HCT116 (cell line): ENCODE measurements at regions not wholly inside any gene's neighbourhood (a gene's known extent, or its start where the extent isn't known, plus 50 kb on each side); places are given as distances from the start of the nearest gene placed in this dataset.

ENCODE experiments used
- ATAC-seq: fragments of 200-7000 bp; cut with Tn5 transposase; 2 replicates; pipeline ENCODE4 v1.9.1; 2020; ENCODE audit warnings: mild to moderate bottlenecking, moderate library complexity
- BruUV-seq: library from RNA; stranded (reverse); fragments of 400-500 nt; replicated peaks from 2 replicates; lab custom pipeline; 2021; lab: Mats Ljungman, UMichigan
- CTCF ChIA-PET: fragments of 300-600 bp; sonication (Branson Sonifier 250); formaldehyde crosslinking; loops from one replicate; lab custom pipeline; 2021; ENCODE audit warnings: antibody characterized with exemption; lab: Charles Lee
- POLR2A ChIA-PET: fragments of 300-600, 350-600 bp; sonication (Branson Sonifier 250); formaldehyde crosslinking; loops from one replicate; lab custom pipeline; 2021; ENCODE audit warnings: antibody characterized with exemption; lab: Charles Lee
- RAD21 ChIA-PET, 2 experiments: fragments of 300-600 bp; sonication (Branson Sonifier 250); formaldehyde crosslinking; loops; one replicate each; lab custom pipeline; 2023; ENCODE audit warnings: low total read pairs in 2 of 2; ENCODE audit not compliant: uncharacterized antibody in 2 of 2, unreplicated experiment in 2 of 2, low non-redundant PET in 1 of 2; lab: Charles Lee
- DNase-seq: peaks from one replicate; pipeline ENCODE4 v3.0.0-alpha.2; 2010; ENCODE audit warnings: low read depth, low spot score
- H2AFZ ChIP-seq: fragments of 200-600 bp; shearing (Covaris generic), sonication (generic); 2 replicates; pipeline ENCODE4 v1.6.1; 2017; ENCODE audit warnings: low read depth, mixed run types, mixed read lengths, antibody characterized with exemption, low read length; ENCODE audit not compliant: poor library complexity, severe bottlenecking
- H3K27ac ChIP-seq: 2 replicates; pipeline ENCODE4 v1.5.1; 2012; ENCODE audit warnings: low read depth, low read length
- H3K27me3 ChIP-seq: fragments of 200-600 bp; sonication (generic); 2 replicates; pipeline ENCODE4 v1.6.1; 2016; ENCODE audit warnings: mixed run types, low read length, mixed read lengths; ENCODE audit not compliant: insufficient read depth
- H3K36me3 ChIP-seq, 2 experiments: fragments of 200-500 bp in 1 of 2; fragments of 200-600 bp in 1 of 2; sonication (Bioruptor generic) in 1 of 2; sonication (generic) in 1 of 2; 2 replicates each; pipeline versions ENCODE4 v1.5.1 to v1.6.1; 2014 to 2016; ENCODE audit warnings: low read length in 2 of 2, inconsistent platforms in 1 of 2, mixed read lengths in 1 of 2, mixed run types in 1 of 2; ENCODE audit not compliant: insufficient read depth in 2 of 2, control insufficient read depth in 1 of 2
- H3K4me1 ChIP-seq, 2 experiments: fragments of 200-600 bp in 1 of 2; sonication (generic) in 1 of 2; 2 replicates each; pipeline versions ENCODE4 v1.5.1 to v1.6.1; 2012 to 2017; ENCODE audit warnings: low read length in 2 of 2, inconsistent platforms in 1 of 2, mild to moderate bottlenecking in 1 of 2, mixed read lengths in 1 of 2, mixed run types in 1 of 2, moderate library complexity in 1 of 2; ENCODE audit not compliant: insufficient read depth in 2 of 2, control insufficient read depth in 1 of 2
- H3K4me2 ChIP-seq: fragments of 200-600 bp; sonication (generic); 2 replicates; pipeline ENCODE4 v1.6.1; 2017; ENCODE audit warnings: mixed run types, low read length, mixed read lengths
- H3K4me3 ChIP-seq, 2 experiments: fragments of 200-600 bp in 1 of 2; sonication (generic) in 1 of 2; replicated peaks in 1 of 2; 2 replicates each; pipeline ENCODE4 v1.5.1; 2011 to 2016; ENCODE audit warnings: low read length in 2 of 2, control low read depth in 1 of 2, low read depth in 1 of 2, mild to moderate bottlenecking in 1 of 2, mixed read lengths in 1 of 2, mixed run types in 1 of 2
- H3K79me2 ChIP-seq: fragments of 200-600 bp; sonication (generic); 2 replicates; pipeline ENCODE4 v1.6.1; 2017; ENCODE audit warnings: mild to moderate bottlenecking, mixed run types, low read length, moderate library complexity, mixed read lengths; ENCODE audit not compliant: insufficient read depth
- H3K9ac ChIP-seq: fragments of 200-600 bp; sonication (generic); 2 replicates; pipeline ENCODE4 v1.6.1; 2016; ENCODE audit warnings: low read length, mixed read lengths
- H3K9me2 ChIP-seq: fragments of 200-600 bp; sonication (generic), shearing (Covaris generic); 2 replicates; pipeline ENCODE4 v1.6.1; 2017; ENCODE audit warnings: mixed run types, mild to moderate bottlenecking, moderate library complexity; ENCODE audit not compliant: insufficient read depth
- H3K9me3 ChIP-seq, 2 experiments: fragments of 200-500 bp in 1 of 2; fragments of 200-600 bp in 1 of 2; sonication (Bioruptor generic) in 1 of 2; sonication (generic) in 1 of 2; 2 replicates each; pipeline ENCODE4 v1.6.1; 2014 to 2017; ENCODE audit warnings: low read length in 2 of 2, mixed read lengths in 2 of 2, inconsistent platforms in 1 of 2, low read depth in 1 of 2, mild to moderate bottlenecking in 1 of 2, mixed run types in 1 of 2, moderate library complexity in 1 of 2; ENCODE audit not compliant: control insufficient read depth in 1 of 2, insufficient read depth in 1 of 2
- H4K20me1 ChIP-seq: fragments of 200-600 bp; sonication (generic), shearing (Covaris generic); 2 replicates; pipeline ENCODE4 v1.6.1; 2017; ENCODE audit warnings: mixed run types, mild to moderate bottlenecking, moderate library complexity; ENCODE audit not compliant: insufficient read depth
- CEBPB ChIP-seq: IDR thresholded peaks from 2 replicates; pipeline ENCODE4 v1.6.1; 2012; ENCODE audit warnings: low read depth
- EGR1 ChIP-seq: IDR thresholded peaks from 2 replicates; pipeline ENCODE4 v1.6.1; 2012; ENCODE audit warnings: low read depth
- ELF1 ChIP-seq: IDR thresholded peaks from 2 replicates; pipeline ENCODE4 v1.6.1; 2012; ENCODE audit warnings: low read depth, borderline replicate concordance
- EZH2 ChIP-seq: fragments of 200-600 bp; sonication (generic); IDR thresholded peaks from 2 replicates; pipeline ENCODE4 v1.6.1; 2017; ENCODE audit warnings: antibody characterized with exemption, mixed run types
- EZH2phosphoT487 ChIP-seq: fragments of 200-600 bp; IDR thresholded peaks from 2 replicates; pipeline ENCODE4 v1.6.1; 2018; ENCODE audit warnings: antibody characterized with exemption, borderline replicate concordance
- FOSL1 ChIP-seq: IDR thresholded peaks from 2 replicates; pipeline ENCODE4 v1.6.1; 2012; ENCODE audit warnings: low read depth
- JUND ChIP-seq: IDR thresholded peaks from 2 replicates; pipeline ENCODE4 v1.6.1; 2012
- POLR2A ChIP-seq: IDR thresholded peaks from 2 replicates; pipeline ENCODE4 v1.7.0; 2011; ENCODE audit warnings: borderline replicate concordance; ENCODE audit not compliant: insufficient read depth, insufficient read length; ENCODE audit errors: extremely low read depth
- POLR2AphosphoS5 ChIP-seq: IDR thresholded peaks from 2 replicates; pipeline ENCODE4 v1.6.1; 2011; ENCODE audit warnings: mild to moderate bottlenecking, low read depth, low read length, moderate library complexity
- RAD21 ChIP-seq: IDR thresholded peaks from 2 replicates; pipeline ENCODE4 v1.6.1; 2012; ENCODE audit warnings: low read depth, mild to moderate bottlenecking
- SRF ChIP-seq: IDR thresholded peaks from 2 replicates; pipeline ENCODE4 v1.6.1; 2012; ENCODE audit warnings: low read depth
- ZNF274 ChIP-seq: fragments of 200-500 bp; sonication (Bioruptor generic); IDR thresholded peaks from 2 replicates; pipeline ENCODE4 v1.6.1; 2014; ENCODE audit warnings: mild to moderate bottlenecking, low read depth, low read length, inconsistent platforms
- intact Hi-C: fragments of 100-400 bp; cut with micrococcal nuclease; formaldehyde crosslinking; loops from 2 replicates; pipeline ENCODE4 v1.10.0; 2022

DNA sequence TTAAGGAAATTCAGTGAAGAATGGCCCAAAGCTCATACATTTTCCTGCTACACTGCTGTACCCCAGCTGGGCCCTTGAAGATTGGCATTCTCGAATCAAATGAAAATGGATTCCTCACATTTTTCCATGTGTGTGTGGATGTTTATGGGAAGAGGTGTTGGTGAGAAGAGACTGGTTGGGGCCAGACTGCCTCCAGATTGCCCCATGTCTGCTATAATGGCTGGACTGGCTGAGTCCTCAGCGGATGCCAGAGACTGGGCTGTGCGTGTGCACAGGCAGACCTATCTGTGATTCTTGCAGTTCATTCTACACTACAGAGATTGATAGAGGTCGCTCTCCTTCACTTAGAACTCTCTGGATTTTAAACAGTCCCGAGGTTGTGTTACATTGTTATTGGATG, 183.6 kb upstream of the GDF10 start:
- no TSS peak for BruUV-seq
- Histone ChIP-seq H3K27ac (no peak overlapping the region), H3K79me2 (no peaks in the 10 kb centered on the region)
- intact Hi-C loops: no loop called here
- POLR2A ChIA-PET: no interaction called here
- TF ChIP-seq RAD21 (no peak), ELF1 (no peak), EZH2phosphoT487 (no peak), EGR1 (no peak), CEBPB (no peak), SRF (no peak), POLR2A (no peak), EZH2 (no peak), FOSL1 (no peak)
- TF ChIP-seq, all 23 proteins: peak for 0
- no peak overlapping the region for H3K4me3 ChIP-seq
- no peaks in the 10 kb centered on the region for H3K9me2 ChIP-seq
- no peak overlapping the region for H3K4me2 ChIP-seq
- ATAC-seq (no peak), DNase-seq (no peak)
- H3K4me1 ChIP-seq: no peaks in the 10 kb centered on the region
- no peaks in the 10 kb centered on the region for H4K20me1 ChIP-seq
- RAD21 ChIA-PET: no interaction called here
- no peaks in the 10 kb centered on the region for H3K9me3 ChIP-seq
- H2AFZ ChIP-seq: no peak overlapping the region
- CTCF ChIA-PET: no interaction called here
- no peaks in the 10 kb centered on the region for H3K36me3 ChIP-seq
- H3K9ac ChIP-seq: no peak overlapping the region
- peaks cover 3% of the 10 kb centered on the region; the same call in 1 of the 2 replicates for H3K27me3 ChIP-seq

DNA sequence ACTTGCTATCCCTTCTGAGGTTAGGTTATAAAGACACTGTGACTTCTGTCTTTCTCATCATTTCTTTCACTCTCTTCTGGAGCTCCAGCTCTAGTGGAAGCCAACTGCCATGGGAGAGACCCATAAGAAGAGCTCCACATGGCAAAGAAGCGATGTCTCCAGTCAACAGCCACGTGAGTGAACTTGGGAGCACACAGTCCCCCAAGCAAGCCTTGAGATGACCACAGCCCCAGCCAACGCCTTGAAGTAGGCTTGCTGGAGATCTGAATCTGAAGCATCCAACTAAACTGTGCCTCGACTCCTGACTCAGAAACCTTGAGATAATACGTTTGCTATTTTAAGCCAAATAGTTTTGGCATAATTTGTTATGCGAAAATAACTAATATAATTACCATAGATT, 181.7 kb upstream of the GDF10 start:
- ATAC-seq (no peak), DNase-seq (no peak)
- Histone ChIP-seq H4K20me1 (no peaks in the 10 kb centered on the region), H3K9me2 (no peaks in the 10 kb centered on the region), H3K36me3 (no peaks in the 10 kb centered on the region), H3K27me3 (peaks cover 3% of the 10 kb centered on the region; the same call in 1 of the 2 replicates), H3K4me1 (no peaks in the 10 kb centered on the region), H3K4me2 (no peak overlapping the region), H3K79me2 (no peaks in the 10 kb centered on the region), H3K4me3 (no peak overlapping the region), H3K9me3 (no peaks in the 10 kb centered on the region), H3K27ac (no peak overlapping the region), H2AFZ (no peak overlapping the region), H3K9ac (no peak overlapping the region)
- RAD21 ChIA-PET: no interaction called here
- TF ChIP-seq EGR1: no peak
- no peak for TF ChIP-seq ZNF274
- TF ChIP-seq CEBPB: no peak
- TF ChIP-seq POLR2AphosphoS5: no peak
- no peak for TF ChIP-seq JUND
- intact Hi-C loops: no loop called here
- CTCF ChIA-PET: no interaction called here
- no TSS peak for BruUV-seq
- POLR2A ChIA-PET: no interaction called here
